Heart left ventricle (tissue), 16 donors: ENCODE measurements at regions not wholly inside any gene's neighbourhood (a gene's known extent, or its start where the extent isn't known, plus 50 kb on each side); places are given as distances from the start of the nearest gene placed in this dataset.

Experiments
- ATAC-seq, 4 donors: fragments of 200-7000 bp; cut with Tn5 transposase; one replicate each; pipeline ENCODE4 v1.9.1; 2020 to 2022; ENCODE audit warnings: moderate library complexity in 4 of 4, mild to moderate bottlenecking in 3 of 4, moderate number of reproducible peaks in 1 of 4
- DNase-seq, 5 donors: peaks; one replicate each; pipeline ENCODE4 v3.0.0-alpha.2; 2020
- H3K27ac ChIP-seq, 12 donors: fragments of 200-600 bp; sonication (generic) in 4 of 12; one replicate each; pipeline versions ENCODE4 v1.5.0 to v1.8.0; 2016 to 2022; ENCODE audit warnings: mild to moderate bottlenecking in 2 of 12
- H3K27me3 ChIP-seq, 9 donors: fragments of 200-600 bp; sonication (generic) in 2 of 9; one replicate each; pipeline versions ENCODE4 v1.5.1 to v1.8.0; 2016 to 2022; ENCODE audit warnings: mild to moderate bottlenecking in 3 of 9
- H3K36me3 ChIP-seq, 9 donors: fragments of 200-600 bp; sonication (generic) in 2 of 9; one replicate each; pipeline versions ENCODE4 v1.5.0 to v1.8.0; 2018 to 2022; ENCODE audit warnings: mild to moderate bottlenecking in 2 of 9
- H3K4me1 ChIP-seq, 12 donors: fragments of 200-600 bp; sonication (generic) in 4 of 12; one replicate each; pipeline versions ENCODE4 v1.5.0 to v1.8.0; 2016 to 2022; ENCODE audit warnings: mild to moderate bottlenecking in 3 of 12
- H3K4me3 ChIP-seq, 12 donors: fragments of 200-600 bp; sonication (generic) in 4 of 12; one replicate each; pipeline versions ENCODE4 v1.5.0 to v1.8.0; 2017 to 2022; ENCODE audit warnings: mild to moderate bottlenecking in 9 of 12, moderate library complexity in 4 of 12
- H3K9me3 ChIP-seq, 12 donors: fragments of 200-600 bp; sonication (generic) in 4 of 12; one replicate each; pipeline versions ENCODE4 v1.5.0 to v1.8.0; 2016 to 2022; ENCODE audit warnings: mild to moderate bottlenecking in 1 of 12
- POLR2A ChIP-seq, 2 donors: fragments of 450-650 bp; IDR thresholded peaks; one replicate each; pipeline ENCODE4 v1.6.1; 2017; ENCODE audit warnings: antibody characterized with exemption in 2 of 2, mild to moderate bottlenecking in 2 of 2, moderate library complexity in 2 of 2
- WGBS, 4 donors: extraction: QIAGEN DNeasy Blood & Tissue Kit in 2 of 4; methylation state at CpG; one replicate each; pipeline versions ENCODE4 v1.1.5 to v1.1.7; 2013 to 2018; 5-methylcytosine and 5-hydroxymethylcytosine counted together
- intact Hi-C, 10 donors: fragments of 100-400 bp; cut with DNase I; formaldehyde crosslinking; loops; one replicate each; pipeline versions ENCODE4 v1.11.1 to v1.14.2; 2022
- TF ChIP-seq, protein P1 (sequence below), 12 donors: fragments of 200-600 bp; sonication (generic) in 4 of 12; IDR thresholded peaks; one replicate each; pipeline versions ENCODE4 v1.5.0 to v1.8.0; 2018 to 2022; ENCODE audit warnings: antibody characterized with exemption in 12 of 12, mild to moderate bottlenecking in 5 of 12
- donor health status: ischemic (EF 13 %, LVEDD 7.1; RV severe dilation, severe dysfunction).
- donor health status: healthy with polysubstance abuse.
- donor health status: DM: no; HTN: yes; CAD: no.
- donor health status: DM: no; HTN: no; CAD: no.
- donor health status: ischemic (EF 25% LVEDD 6.9; RV normal size, moderate dysfunction).
- donor health status: ischemic (EF 25% LVEDD 5.7; RV mildly dilated, moderate dysfunction).
- donor health status: healthy.
- donor health status: DM: yes; HTN: yes; CAD: no.
- donor health status: ischemic (EF 35%, LVEDD 5.7; RV mildly dilated, moderate dysfunction).
- donor health status: nonischemic (EF 11% LVEDD 7.7; RV severe dilation, severe dysfunction).
- donor health status: DM: yes; HTN: yes; CAD: no.
- donor health status: PGD.
- donor health status: ischemic (EF 29% LVEDD 5.4; RV normal size, mild dysfunction).
- donor health status: nonischemic (EF 23%, LVEDD 6.1; RV moderate dilation, normal function).

DNA sequence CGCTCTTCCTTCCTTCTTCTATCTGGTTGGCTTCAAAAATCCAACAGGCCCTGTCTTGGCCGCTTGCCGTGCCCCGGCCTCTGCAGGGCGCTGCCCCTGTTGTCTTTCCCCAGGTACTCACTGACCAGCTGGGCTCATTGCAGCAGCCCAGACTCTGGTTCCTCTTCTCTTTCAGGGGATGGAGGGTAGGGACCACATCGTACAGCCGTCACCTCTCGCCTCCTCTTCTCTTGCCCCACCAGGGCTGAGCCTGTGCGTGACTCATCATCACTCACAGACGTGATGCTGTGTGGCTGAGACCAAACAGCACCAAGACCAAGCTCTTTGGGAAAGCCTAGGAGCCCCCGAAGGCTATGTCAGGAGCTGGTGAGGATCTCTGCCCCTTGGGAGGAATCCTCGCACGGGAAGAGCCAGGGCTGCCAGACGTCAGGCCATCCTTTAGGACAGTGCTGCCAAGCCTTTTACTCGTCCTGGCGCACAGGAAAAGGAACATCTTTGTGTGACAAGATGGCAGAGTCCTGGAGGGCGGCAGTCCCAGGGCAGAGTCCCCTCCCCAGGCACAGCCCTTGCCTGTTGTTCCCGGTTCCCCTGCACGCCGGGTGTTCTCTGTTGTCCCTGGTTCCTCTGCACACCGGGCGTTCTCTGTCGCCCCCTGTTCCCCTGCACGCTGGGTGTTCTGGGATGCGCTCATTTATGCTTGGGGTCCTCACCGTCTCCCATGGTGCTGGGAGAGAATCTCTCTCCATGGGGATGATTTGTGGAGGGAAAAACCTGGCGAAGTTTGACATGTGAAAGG, 188.5 kb upstream of the SHH start:
- 78 to 82% (median 81%) methylated on average over 21 to 27 of the region's 27 CpGs for WGBS, 4 donors
- no peak for ATAC-seq

DNA sequence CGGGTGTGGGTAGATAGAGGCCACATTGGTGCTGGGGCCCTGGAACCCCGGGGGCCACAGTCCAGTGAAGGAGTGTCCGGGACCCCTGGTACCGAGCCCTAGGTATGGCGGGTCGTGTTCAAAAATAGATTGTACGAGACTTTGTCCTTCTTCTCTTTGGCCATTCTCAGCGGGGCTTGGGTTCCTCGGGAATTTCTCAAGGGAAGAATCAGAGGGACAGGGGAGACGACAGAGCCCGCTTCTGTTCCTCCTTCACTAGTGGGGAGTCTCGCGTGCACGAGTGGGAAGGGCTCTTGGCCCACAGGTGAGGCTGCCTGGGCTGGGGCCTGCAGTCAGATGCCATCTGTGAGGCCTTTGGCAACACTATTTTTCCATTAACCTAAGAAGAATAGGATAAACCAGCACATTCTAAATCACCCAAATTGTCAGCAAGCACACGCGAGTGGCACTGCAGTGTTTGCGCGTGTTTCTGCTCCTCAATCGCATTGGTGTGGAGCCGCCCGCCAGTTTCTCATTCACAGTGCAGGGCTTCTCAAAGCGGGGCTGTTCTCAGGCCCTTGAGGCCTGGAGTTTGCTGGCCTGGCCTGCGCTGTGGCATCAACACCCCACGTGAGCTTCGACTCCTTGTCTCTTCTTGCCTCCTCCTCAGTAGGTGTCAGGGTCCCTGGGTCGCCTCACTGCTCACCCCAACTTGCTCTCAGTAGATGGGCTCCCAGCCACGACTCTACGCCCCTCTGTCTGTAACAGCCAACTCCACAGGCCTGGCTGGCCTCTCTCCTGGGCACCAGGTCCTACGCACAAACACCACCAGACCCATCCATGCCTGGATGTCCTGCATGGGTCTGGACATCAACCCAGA, 187.6 kb upstream of the SHH start:
- no peak for DNase-seq

More for the DNA sequence above, 188.5 kb upstream of the SHH start:
- Histone ChIP-seq H3K27me3 (peaks cover 0 to 12% (median 0%) of the 10 kb centered on the region in 9 donors), H3K4me3 (no peak overlapping the region), H3K4me1 (no peaks in the 10 kb centered on the region), H3K27ac (no peak overlapping the region), H3K9me3 (no peaks in the 10 kb centered on the region), H3K36me3 (no peaks in the 10 kb centered on the region)
- DNase-seq, result no peak
- intact Hi-C loops, result no loop called here
- TF ChIP-seq, protein P1, sequence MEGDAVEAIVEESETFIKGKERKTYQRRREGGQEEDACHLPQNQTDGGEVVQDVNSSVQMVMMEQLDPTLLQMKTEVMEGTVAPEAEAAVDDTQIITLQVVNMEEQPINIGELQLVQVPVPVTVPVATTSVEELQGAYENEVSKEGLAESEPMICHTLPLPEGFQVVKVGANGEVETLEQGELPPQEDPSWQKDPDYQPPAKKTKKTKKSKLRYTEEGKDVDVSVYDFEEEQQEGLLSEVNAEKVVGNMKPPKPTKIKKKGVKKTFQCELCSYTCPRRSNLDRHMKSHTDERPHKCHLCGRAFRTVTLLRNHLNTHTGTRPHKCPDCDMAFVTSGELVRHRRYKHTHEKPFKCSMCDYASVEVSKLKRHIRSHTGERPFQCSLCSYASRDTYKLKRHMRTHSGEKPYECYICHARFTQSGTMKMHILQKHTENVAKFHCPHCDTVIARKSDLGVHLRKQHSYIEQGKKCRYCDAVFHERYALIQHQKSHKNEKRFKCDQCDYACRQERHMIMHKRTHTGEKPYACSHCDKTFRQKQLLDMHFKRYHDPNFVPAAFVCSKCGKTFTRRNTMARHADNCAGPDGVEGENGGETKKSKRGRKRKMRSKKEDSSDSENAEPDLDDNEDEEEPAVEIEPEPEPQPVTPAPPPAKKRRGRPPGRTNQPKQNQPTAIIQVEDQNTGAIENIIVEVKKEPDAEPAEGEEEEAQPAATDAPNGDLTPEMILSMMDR (IDR thresholded peaks at IDR 0.05), result no peak
- no peak for TF ChIP-seq POLR2A (IDR thresholded peaks at IDR 0.05)

DNA sequence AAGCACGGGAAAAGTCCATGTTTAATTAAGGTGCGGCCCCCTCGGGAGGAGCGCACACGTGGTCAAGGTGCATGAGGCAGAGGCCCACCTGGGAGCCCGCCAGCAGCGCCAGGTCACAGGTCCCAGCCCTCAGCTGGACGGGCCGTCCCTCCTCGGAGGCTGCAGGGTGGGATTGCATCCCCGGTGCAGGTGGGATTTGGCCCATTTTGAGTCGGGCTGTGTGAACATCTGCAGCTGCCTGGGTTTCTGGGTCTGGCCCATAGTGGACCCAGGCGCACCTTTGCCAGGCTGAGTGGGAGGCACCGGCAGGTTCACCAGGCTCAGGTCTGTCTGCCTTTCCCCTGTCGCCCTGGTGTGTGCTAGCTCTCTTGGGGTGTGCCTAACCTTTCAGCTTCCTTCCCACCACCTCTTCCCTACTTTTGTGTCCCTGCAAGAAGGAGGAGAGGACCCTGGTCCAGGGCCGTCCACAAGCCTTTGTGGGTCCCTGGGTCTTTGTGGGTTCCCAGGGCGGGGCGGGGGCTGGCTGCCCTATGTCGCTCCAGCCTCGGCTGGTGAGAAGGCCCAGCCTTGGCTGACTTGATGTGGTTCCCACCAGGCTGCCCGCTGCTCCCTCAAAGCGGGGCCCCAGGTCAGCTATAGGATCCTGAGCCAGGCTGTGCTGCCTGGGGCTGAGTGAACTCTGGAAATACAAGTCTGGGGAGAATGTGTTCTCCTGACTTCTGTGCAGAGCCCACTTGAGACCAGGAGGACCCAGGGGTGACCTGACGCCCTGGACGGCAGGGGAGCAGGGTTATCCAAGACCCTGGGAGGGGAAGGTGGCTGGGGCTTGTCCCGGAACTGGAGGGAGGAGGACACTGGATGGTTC, 186.7 kb upstream of the SHH start:
- WGBS, 4 donors, result 78 to 89% (median 86%) methylated on average over 20 to 25 of the region's 25 CpGs
- Histone ChIP-seq H3K4me3 (no peak overlapping the region), H3K27me3 (peaks cover 0 to 16% (median 0%) of the 10 kb centered on the region in 9 donors), H3K27ac (no peak overlapping the region), H3K4me1 (no peaks in the 10 kb centered on the region), H3K36me3 (no peaks in the 10 kb centered on the region), H3K9me3 (no peaks in the 10 kb centered on the region)
- TF ChIP-seq, protein P1 (IDR thresholded peaks at IDR 0.05), result no peak
- no peak for TF ChIP-seq POLR2A (IDR thresholded peaks at IDR 0.05)
- intact Hi-C loops, result no loop called here
- DNase-seq (no peak), ATAC-seq (no peak)

More for the DNA sequence above, 187.6 kb upstream of the SHH start:
- intact Hi-C loops, result no loop called here
- no peaks in the 10 kb centered on the region for H3K36me3 ChIP-seq
- no peaks in the 10 kb centered on the region for H3K9me3 ChIP-seq
- no peak for TF ChIP-seq POLR2A (IDR thresholded peaks at IDR 0.05)
- TF ChIP-seq, protein P1 (IDR thresholded peaks at IDR 0.05), result no peak
- no peak for ATAC-seq
- WGBS, 4 donors, result 87 to 91% (median 89%) methylated on average over 29 of the region's 29 CpGs
- no peak overlapping the region for H3K27ac ChIP-seq
- H3K4me1 ChIP-seq, result no peaks in the 10 kb centered on the region
- peaks cover 0 to 16% (median 0%) of the 10 kb centered on the region in 9 donors for H3K27me3 ChIP-seq
- H3K4me3 ChIP-seq, result no peak overlapping the region
